ENCODE measurements at regions not wholly inside any gene's neighbourhood (a gene's known extent, or its start where the extent isn't known, plus 50 kb on each side); places are given as distances from the start of the nearest gene placed in this dataset.

DNA sequence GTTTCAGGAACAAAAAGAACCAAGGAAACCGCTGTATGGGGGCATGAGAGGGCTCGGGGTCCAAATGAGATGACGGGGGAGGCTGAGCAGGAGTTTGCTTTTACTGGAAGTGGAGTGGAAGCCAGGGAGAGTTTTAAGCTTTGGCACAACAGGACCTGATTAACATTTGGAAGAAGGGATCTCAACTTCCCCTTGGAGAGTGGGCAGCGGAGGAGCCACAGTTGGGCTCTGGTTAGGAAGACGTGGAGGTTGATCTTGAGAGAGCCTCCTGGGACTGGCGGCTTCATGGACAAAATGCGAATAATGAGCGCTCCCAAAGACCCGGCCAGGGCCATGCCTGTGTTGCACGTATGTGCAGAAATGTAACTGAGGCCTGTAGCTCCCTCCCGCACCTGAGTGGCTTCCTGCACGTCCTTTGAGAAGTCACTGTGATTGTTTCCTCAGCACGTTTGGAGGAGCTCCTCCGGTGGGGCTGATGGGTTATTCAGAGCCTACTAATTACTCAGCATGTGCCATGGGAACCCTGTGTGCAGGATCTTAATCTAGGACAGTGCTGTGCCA lies 595.3 kb upstream of the MGMT start:
- TF ChIP-seq POLR2A (IDR thresholded peaks at IDR 0.05) = no peak
- TF ChIP-seq CTCF (IDR thresholded peaks at IDR 0.05) = no peak

DNA sequence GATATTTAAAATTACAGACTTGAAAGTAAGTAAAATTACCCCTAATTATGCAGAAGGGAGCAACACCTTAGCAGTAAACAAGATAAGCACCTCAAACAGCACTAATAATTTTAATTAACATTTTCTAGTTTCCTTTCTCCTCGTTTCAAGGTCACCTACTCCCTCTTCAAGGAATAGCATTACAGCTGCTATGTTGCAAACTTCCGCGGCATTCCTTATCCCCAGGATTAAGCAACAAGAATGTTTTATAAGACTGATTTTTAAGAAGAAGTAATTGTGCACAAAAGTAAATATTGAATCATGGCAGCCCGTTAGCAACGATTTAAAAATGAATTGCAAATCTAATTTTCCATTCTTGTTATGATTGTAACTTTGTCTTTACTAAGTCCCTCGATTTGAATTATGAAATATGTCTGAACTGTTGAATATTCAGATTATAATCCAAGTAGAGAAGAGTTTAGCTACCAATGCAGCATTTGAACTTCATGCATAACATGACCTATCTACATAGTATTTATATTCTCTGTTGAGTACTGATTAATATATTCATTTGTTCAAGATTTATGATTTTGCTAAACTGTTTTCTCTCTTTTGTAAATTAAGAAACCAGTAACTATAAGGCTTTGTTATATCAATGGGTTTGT lies 593.5 kb upstream of the MGMT start:
- no peak for ATAC-seq
- H3K36me3 ChIP-seq = no peaks in the 10 kb centered on the region

More for the DNA sequence above, 595.3 kb upstream of the MGMT start:
- no peak overlapping the region for H3K4me3 ChIP-seq
- no peak overlapping the region for H3K27ac ChIP-seq
- no peaks in the 10 kb centered on the region for H3K9me3 ChIP-seq
- H3K4me1 ChIP-seq = peaks cover 0 to 18% (median 4%) of the 10 kb centered on the region in 12 donors
- H3K27me3 ChIP-seq = no peaks in the 10 kb centered on the region
- DNase-seq = no peak
- 89 to 94% (median 91%) methylated on average over 14 of the region's 14 CpGs for whole genome bisulfite sequencing, 4 donors
- intact Hi-C loops (cut with DNase I) = no loop called here
- ATAC-seq = no peak
- no peaks in the 10 kb centered on the region for H3K36me3 ChIP-seq

GRCh38 chr10:128874331-128874730 lies 592.7 kb upstream of the MGMT start:
- WGBS, 4 donors = 90 to 96% (median 94%) methylated on average over 3 of the region's 3 CpGs
- Histone ChIP-seq H3K9me3 (no peaks in the 10 kb centered on the region), H3K27me3 (peaks cover 0 to 4% (median 0%) of the 10 kb centered on the region in 9 donors), H3K36me3 (no peaks in the 10 kb centered on the region), H3K27ac (no peak overlapping the region), H3K4me1 (peaks cover 0 to 13% (median 0%) of the 10 kb centered on the region in 12 donors), H3K4me3 (no peak overlapping the region)
- ATAC-seq (no peak), DNase-seq (no peak)
- no peak for TF ChIP-seq CTCF (IDR thresholded peaks at IDR 0.05)
- intact Hi-C loops (cut with DNase I) = no loop called here

More for the DNA sequence above, 593.5 kb upstream of the MGMT start:
- intact Hi-C loops (cut with DNase I) = no loop called here
- Histone ChIP-seq H3K27ac (no peak overlapping the region), H3K27me3 (peaks cover 0 to 2% (median 0%) of the 10 kb centered on the region in 9 donors), H3K4me3 (no peak overlapping the region), H3K9me3 (no peaks in the 10 kb centered on the region), H3K4me1 (peaks cover 0 to 18% (median 4%) of the 10 kb centered on the region in 12 donors)
- no peak for DNase-seq
- TF ChIP-seq CTCF (IDR thresholded peaks at IDR 0.05) (no peak), POLR2A (IDR thresholded peaks at IDR 0.05) (no peak)
- 72 to 78% (median 77%) methylated on average over 6 of the region's 6 CpGs for WGBS, 4 donors

- no peaks in the 10 kb centered on the region for H3K9me3 ChIP-seq
- no peak overlapping the region for H3K4me3 ChIP-seq
- DNase-seq (no peak), ATAC-seq (no peak)
- peaks cover 0 to 4% (median 0%) of the 10 kb centered on the region in 9 donors for H3K27me3 ChIP-seq
- intact Hi-C loops (cut with DNase I) = no loop called here
- WGBS, 4 donors = 88 to 90% (median 88%) methylated on average over 8 of the region's 8 CpGs
- no peak for TF ChIP-seq CTCF (IDR thresholded peaks at IDR 0.05)
- peaks cover 0 to 8% (median 0%) of the 10 kb centered on the region in 12 donors for H3K4me1 ChIP-seq
- no peaks in the 10 kb centered on the region for H3K36me3 ChIP-seq
- H3K27ac ChIP-seq = peak overlapping the region in 1 of 12 donors; percentile 58
These were observed 591.9 kb upstream of the MGMT start for GRCh38 chr10:128875030-128875744.
